CD4-positive, alpha-beta T cell treated with Interleukin-4 for 1 hour (primary cell): ENCODE measurements at regions not wholly inside any gene's neighbourhood (a gene's known extent, or its start where the extent isn't known, plus 50 kb on each side); places are given as distances from the start of the nearest gene placed in this dataset.

Source experiments
- DNase-seq, 2 donors: peaks; one replicate each; pipeline ENCODE4 v3.0.0-alpha.2; 2020 to 2022

GRCh38 chr4:22014222-22014741, 65.7 kb upstream of the KCNIP4 start:
- DNase-seq = no peak

GRCh38 chr4:22003878-22004277, 55.3 kb upstream of the KCNIP4 start:
- DNase-seq = no peak
